BE2C (cell line): ENCODE measurements at regions not wholly inside any gene's neighbourhood (a gene's known extent, or its start where the extent isn't known, plus 50 kb on each side); places are given as distances from the start of the nearest gene placed in this dataset.

ENCODE experiments used
- DNase-seq: peaks from one replicate; pipeline ENCODE4 v3.0.0-alpha.2; 2020
- H3K27me3 ChIP-seq: fragments of 250-450 bp; sonication (Bioruptor Pico); 2 replicates; pipeline ENCODE4 v1.5.1; 2020; ENCODE audit warnings: mild to moderate bottlenecking
- H3K36me3 ChIP-seq: fragments of 250-450 bp; sonication (Bioruptor Pico); 2 replicates; pipeline ENCODE4 v1.5.1; 2020; ENCODE audit warnings: mild to moderate bottlenecking
- H3K4me1 ChIP-seq: fragments of 250-450 bp; sonication (Bioruptor Pico); 2 replicates; pipeline ENCODE4 v1.5.1; 2020
- H3K4me3 ChIP-seq: 2 replicates; pipeline ENCODE4 v1.5.1; 2011; ENCODE audit warnings: low read depth, low read length
- H3K9me3 ChIP-seq: fragments of 250-450 bp; sonication (Bioruptor Pico); 2 replicates; pipeline ENCODE4 v1.5.1; 2020
- CTCF ChIP-seq: IDR thresholded peaks from 2 replicates; pipeline ENCODE4 v1.5.1; 2012; ENCODE audit warnings: mild to moderate bottlenecking, low read depth, low read length

- no peaks in the 10 kb centered on the region for H3K27me3 ChIP-seq
- no peak overlapping the region for H3K4me3 ChIP-seq
- DNase-seq, result no peak
- no peak for TF ChIP-seq CTCF
- H3K9me3 ChIP-seq, result peaks cover 8% of the 10 kb centered on the region
- H3K4me1 ChIP-seq, result 0 out of 2 replicates have a peak, but pooled peaks cover 6% of the 10 kb centered on the region
- peaks cover 2% of the 10 kb centered on the region; the same call in 1 of the 2 replicates for H3K36me3 ChIP-seq
Measured at GRCh38 chr17:77297693-77298666, 157.2 kb downstream of the SEC14L1 start.

GRCh38 chr17:77298811-77299210 is 158.0 kb downstream of the SEC14L1 start:
- Histone ChIP-seq H3K4me3 (no peak overlapping the region), H3K27me3 (no peaks in the 10 kb centered on the region), H3K36me3 (no peaks in the 10 kb centered on the region; the same call in 1 of the 2 replicates), H3K9me3 (peaks cover 8% of the 10 kb centered on the region), H3K4me1 (0 out of 2 replicates have a peak, but pooled peaks cover 6% of the 10 kb centered on the region)
- TF ChIP-seq CTCF, result no peak
- no peak for DNase-seq

GRCh38 chr17:77299256-77300015 is 158.7 kb downstream of the SEC14L1 start:
- 0 out of 2 replicates have a peak, but pooled peaks cover 6% of the 10 kb centered on the region for H3K4me1 ChIP-seq
- H3K27me3 ChIP-seq, result no peaks in the 10 kb centered on the region
- no peak for TF ChIP-seq CTCF
- H3K4me3 ChIP-seq, result no peak overlapping the region
- peaks cover 8% of the 10 kb centered on the region for H3K9me3 ChIP-seq
- DNase-seq, result no peak
- H3K36me3 ChIP-seq, result no peaks in the 10 kb centered on the region; the same call in 1 of the 2 replicates

GRCh38 chr17:77300016-77300686 is 159.4 kb downstream of the SEC14L1 start:
- Histone ChIP-seq H3K36me3 (no peaks in the 10 kb centered on the region; the same call in 1 of the 2 replicates), H3K4me3 (no peak overlapping the region), H3K9me3 (peaks cover 8% of the 10 kb centered on the region), H3K27me3 (no peaks in the 10 kb centered on the region), H3K4me1 (0 out of 2 replicates have a peak, but pooled peaks cover 6% of the 10 kb centered on the region)
- DNase-seq, result no peak
- TF ChIP-seq CTCF, result no peak

GRCh38 chr17:77301694-77302266 is 161.0 kb downstream of the SEC14L1 start:
- no peak for DNase-seq
- Histone ChIP-seq H3K9me3 (peaks cover 8% of the 10 kb centered on the region), H3K4me1 (peaks cover 4% of the 10 kb centered on the region), H3K27me3 (no peaks in the 10 kb centered on the region), H3K36me3 (no peaks in the 10 kb centered on the region; the same call in 1 of the 2 replicates), H3K4me3 (no peak overlapping the region)
- TF ChIP-seq CTCF, result no peak
